ENCODE measurements at regions not wholly inside any gene's neighbourhood (a gene's known extent, or its start where the extent isn't known, plus 50 kb on each side); places are given as distances from the start of the nearest gene placed in this dataset.

DNA sequence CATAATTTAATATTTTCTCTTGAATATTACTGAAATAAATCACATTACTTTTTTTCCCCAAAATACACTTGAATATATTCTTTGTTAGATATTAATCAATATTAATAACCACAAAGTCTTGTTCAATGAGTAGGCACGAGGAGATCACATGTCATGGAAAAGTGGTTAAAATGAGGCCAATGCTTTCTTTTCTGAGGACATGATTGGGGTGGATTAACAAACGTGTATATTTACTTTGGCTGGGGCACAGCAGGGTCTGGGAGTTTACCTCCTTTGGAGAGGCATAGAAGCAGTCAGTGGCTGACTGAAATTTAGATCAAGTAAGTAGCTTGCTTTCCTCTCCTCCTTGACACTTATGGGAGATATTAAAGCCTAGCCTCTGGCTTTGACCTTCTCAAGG, 664.3 kb upstream of the B3GALT2 start:
- DNase-seq: no peak

DNA sequence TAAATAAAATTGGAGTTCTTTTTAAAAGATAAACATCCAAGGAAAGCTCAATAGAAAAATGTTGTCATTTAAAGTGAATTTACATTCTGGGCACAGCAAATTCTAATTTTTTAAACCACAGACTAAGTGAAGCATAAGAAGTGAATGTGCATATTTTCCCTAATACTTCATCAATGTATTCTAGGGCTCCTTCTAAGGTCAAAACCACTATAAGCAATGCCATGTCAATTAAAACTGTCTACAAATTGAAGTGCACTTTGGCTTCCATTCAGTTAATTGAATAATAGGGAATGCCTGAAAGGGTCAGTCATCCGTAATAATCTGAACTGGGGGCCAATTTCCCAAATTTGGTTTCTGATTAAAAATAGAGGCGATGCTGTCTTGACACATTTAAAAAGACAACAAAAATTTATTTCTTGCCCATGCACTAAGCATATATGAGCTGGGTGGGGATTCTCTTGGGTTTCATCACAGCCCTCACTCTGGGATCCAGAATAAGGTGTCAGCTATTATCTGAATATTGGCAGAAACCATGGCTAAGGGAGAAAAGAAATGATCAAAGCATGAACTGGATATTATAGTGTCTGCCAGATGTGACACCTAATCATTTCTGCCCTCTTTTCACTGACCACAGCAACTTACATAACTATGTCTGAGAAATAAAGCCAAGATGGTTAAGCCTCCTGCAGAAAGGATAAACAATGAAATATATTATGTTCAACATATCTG, 660.6 kb upstream of the B3GALT2 start:
- no peak for DNase-seq

DNA sequence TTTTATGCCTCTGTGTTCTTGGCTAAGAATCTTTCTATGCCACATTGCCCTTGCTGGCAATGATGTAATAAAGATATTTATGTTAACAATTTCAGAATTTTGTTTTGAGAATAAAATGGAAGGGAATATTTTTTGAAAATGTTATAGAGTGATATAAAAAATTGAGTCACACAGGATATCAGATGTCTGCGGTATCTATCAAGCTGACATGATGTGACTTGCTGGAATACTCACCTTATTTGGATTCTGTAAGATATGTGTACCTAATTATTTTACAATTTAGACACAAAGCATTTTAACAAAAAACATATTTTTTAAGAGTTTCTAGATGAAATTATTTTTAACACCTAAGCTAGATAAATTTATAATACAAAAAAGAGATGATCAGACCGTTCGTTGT, 660.0 kb upstream of the B3GALT2 start:
- DNase-seq: no peak

GRCh38 chr1:193841857-193842256, 655.4 kb upstream of the B3GALT2 start:
- no peak for DNase-seq

DNA sequence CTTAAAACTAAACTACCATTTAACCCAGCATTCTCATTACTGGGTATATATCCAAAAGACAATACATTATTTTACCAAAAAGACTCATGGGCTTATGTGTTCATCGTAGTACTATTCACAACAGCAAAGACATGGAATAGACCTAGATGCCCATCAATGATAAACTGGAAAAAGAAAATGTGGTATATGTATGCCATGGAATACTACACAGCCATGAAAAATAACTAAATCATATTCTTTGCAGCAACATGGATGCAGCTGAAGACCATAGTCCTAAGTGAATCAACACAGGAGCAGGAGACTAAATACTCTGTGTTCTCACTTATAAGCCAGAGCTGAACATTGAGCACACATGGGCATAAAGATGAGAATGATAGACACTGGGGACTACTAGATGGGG, 645.1 kb upstream of the B3GALT2 start:
- no peak for DNase-seq

DNA sequence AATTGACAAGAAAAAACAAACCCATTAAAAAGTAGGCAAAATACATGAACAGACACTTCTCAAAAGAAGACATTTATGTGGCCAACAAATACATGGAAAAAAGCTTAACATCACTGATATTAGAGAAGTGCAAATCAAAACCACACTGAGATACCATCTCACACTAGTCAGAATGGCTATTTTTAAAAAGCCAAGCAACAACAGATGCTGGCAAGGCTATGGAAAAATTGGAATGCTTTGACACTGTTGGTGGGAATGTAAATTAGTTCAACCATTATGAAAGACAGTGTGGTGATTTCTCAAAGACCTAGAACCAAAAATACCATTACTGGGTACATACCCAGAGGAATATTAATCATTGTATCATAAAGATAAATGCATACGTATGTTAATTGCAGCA, 641.1 kb upstream of the B3GALT2 start:
- DNase-seq: no peak

DNA sequence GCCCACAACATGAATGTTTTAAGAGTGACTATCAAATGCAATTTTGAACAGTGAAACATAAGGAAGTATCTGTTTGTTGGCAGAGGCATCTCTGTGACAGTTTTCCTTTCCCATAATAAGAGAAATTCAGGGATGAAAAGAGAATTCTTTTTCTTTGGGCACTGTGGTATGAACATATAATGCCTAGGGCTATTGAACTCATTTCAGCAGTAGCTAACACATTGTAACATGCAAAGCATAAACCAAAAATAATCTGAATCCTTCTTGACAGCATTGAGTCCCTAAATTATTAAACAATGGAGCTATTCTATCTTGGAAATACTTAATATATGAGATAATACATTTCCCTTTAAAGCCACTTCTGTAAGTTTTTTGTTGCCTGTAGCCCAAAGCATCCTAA, 633.0 kb upstream of the B3GALT2 start:
- DNase-seq: no peak

DNA sequence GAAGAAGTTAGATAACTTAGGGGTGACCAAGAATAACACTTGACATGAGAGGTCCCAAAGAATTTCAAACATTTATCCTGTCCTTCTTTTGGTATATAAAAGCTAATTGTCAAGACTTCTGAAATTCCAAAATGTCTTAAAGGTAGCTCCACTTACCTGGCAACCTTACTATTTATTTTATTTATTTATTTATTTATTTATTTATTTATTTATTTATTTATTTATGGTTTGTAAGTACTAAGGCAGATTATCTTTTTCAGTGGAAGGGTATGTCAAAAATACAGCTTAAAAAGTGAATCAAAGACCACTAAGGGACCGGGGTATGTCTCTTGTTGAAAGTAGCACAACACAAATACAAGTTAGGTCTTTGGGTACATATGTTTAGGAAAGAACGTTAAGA, 620.8 kb upstream of the B3GALT2 start:
- DNase-seq: no peak

GRCh38 chr1:193806079-193807048, 620.0 kb upstream of the B3GALT2 start:
- DNase-seq: no peak

GRCh38 chr1:193799948-193800690, 613.7 kb upstream of the B3GALT2 start:
- DNase-seq: no peak

DNA sequence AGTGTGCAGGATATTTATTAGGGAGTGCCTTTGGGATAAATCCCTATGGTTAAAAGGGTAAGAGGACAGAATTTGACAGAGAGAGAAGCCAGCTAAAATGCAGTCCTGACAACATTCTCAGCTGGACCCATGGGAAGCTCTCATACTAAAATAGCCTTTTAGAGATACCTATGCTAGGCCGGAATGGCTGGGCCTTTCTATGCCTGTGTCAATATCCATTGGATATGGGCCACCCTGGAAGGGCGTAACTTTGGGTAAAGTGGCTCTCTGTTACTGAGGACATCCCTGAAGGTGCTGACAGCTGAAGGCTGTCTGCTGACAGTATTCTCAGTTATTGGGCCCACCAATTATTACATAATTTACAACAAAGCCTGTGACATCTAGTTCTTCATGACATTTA, 613.0 kb upstream of the B3GALT2 start:
- DNase-seq: no peak

- no peak for DNase-seq
Observed at GRCh38 chr1:193794239-193794638, 607.8 kb upstream of the B3GALT2 start.

DNA sequence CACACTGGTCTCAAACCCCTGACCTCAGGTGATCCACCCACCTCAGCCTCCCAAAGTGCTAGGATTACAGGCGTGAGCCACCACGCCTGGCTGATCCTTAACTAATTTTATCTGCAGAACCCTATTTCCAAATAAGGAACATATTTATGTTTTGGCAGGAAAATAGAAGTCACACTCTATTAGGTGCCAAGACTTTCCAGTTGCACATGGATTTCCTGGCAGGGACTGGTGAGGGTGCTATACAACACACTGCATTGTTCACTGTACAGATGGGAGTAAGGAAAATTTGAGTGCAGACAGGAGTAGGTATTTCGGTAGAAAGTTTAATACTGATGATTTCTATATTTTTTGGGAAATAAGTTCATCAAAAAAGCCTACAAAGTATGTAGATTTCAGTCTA, 605.3 kb upstream of the B3GALT2 start:
- no peak for DNase-seq

- no peak for DNase-seq
Observed at GRCh38 chr1:193787061-193787460, 600.6 kb upstream of the B3GALT2 start.

DNA sequence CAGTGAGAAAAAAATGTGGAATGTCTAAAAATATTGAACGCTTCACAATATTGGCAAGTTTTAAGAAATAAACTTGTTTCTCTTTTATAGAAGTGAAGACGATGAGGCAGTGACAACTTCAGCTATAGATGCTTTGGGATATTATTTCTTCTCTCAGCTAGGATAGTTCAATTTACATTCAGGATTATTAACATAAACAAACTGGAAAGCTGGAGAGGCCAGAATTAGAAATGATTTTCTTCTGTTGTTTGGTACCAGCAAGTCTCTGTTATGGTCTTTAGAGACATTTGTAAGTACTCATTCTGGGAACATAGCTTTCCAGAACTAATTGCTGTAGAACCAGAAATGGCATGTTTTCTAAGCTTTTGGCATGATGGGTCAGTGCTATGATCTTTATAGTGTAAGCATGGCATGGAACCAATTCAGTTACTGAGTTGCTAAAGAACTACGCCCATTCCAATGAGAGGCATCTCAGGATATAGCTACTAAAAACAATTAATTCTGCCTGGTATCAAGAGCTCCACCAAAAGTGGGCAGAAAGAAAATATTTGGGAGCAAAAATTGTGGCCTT, 599.5 kb upstream of the B3GALT2 start:
- DNase-seq: no peak

- DNase-seq: no peak
Observed at GRCh38 chr1:193774536-193775323, 588.3 kb upstream of the B3GALT2 start.

DNA sequence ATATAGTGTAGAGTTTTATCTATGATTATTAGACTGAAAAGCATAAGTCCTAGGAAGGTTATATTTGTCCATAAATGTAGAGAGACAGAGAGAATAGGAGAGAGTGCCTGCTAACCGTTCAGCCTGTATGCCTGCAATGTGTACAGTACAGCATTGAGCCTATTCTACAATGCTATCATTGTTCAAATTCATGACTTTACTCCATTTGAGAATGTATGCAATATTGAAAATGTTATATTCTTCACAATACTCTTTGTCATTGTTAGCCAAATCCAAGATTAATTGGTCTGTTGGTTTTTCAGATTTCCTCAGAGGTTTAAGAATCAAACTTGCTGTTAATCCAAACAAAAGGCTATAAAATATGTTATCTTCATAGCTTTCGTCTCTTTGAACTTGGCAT, 585.2 kb upstream of the B3GALT2 start:
- DNase-seq: no peak

DNA sequence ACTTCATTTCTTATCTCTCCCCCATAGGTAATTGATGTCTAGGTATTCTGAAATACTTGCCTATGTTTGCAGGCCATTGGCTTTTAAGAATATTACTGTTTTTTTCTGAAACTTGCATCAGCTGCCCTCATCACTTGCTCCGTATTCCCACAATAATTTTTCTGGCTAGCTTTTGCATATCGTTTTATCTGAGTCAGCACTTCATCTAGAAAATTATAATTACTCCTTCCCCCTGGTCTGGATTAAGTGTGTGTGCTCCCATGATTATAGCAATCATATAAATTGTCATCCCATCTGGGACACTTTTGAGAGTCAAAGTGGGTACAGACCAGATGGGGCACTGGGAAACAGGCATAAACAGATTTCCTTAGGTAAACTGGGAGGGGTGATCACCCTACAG, 583.2 kb upstream of the B3GALT2 start:
- DNase-seq: no peak

DNA sequence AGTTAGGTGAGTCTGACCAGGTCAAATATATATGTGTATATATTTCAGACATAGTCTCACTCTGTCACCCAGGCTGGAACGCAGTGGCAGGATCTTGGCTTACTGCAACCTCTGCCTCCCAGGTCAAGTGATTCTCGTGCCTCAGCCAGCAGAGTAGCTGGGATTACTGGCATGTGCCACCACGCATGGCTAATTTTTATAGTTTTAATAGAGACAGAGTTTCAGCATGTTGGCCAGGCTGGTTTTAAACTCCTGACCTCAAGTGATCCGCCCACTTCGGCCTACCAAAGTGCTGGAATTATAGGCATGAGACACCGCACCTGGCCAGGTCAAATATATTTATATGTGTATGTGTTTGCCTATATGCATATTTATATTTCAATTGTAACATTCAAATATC, 581.5 kb upstream of the B3GALT2 start:
- DNase-seq: no peak

DNA sequence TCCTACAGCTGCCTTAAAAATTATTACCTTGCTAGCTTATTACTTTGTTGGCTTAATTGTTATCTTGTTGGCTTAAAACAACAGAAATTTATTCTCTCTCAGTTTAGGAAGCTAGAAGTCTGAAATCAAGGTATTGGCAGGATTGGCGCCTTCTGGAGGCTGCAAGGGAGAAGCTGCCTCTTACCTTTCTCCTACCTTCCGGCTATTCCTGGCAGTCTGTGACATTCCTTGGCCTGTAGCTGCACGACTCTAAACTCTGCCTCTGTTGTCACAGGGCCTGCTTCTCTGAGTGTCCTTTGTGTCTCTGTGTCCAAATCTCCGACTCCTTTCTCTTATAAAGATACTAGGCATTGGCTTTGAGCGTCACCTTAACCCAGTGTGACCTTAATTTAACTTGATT, 579.9 kb upstream of the B3GALT2 start:
- no peak for DNase-seq

DNA sequence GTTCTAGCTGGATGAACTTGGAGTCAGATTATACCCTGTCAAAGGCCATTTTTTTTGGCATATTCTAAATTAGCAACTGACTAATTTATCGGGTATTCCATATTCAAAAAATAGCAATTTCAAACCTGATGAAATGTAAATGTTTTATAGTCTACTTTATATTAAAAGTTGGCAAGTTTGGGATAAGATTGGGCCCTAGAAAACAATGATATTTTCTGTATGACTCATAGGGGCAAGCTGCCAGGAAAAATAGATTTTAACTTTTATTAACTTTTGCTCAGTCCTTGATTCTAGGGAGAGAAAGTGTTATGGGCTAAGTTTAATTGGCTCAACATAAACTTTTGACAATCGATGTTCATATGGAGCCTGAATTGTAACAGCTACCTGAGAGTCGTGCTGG, 576.9 kb upstream of the B3GALT2 start:
- DNase-seq: no peak

GRCh38 chr1:193762236-193762635, 575.8 kb upstream of the B3GALT2 start:
- DNase-seq: no peak
